GM12891 (cell line): ENCODE measurements at regions not wholly inside any gene's neighbourhood (a gene's known extent, or its start where the extent isn't known, plus 50 kb on each side); places are given as distances from the start of the nearest gene placed in this dataset.

Experiments used
- DNase-seq: peaks from one replicate; pipeline ENCODE4 v3.0.0; 2011; ENCODE audit warnings: low spot score; ENCODE audit not compliant: insufficient read length
- FAIRE-seq: peaks from 2 replicates; lab custom pipeline; 2011; peaks lifted over from hg19 to GRCh38; lab: Jason Lieb, UNC
- PAX5 ChIP-seq: IDR thresholded peaks from 2 replicates; pipeline ENCODE4 v1.6.1; 2011; ENCODE audit warnings: low read length, moderate library complexity, mild to moderate bottlenecking; ENCODE audit not compliant: insufficient read depth, severe bottlenecking
- POLR2A ChIP-seq: IDR thresholded peaks from 2 replicates; pipeline ENCODE4 v1.6.1; 2011; ENCODE audit warnings: low read depth, low read length, control low read depth
- POLR2AphosphoS5 ChIP-seq: IDR thresholded peaks from 2 replicates; pipeline ENCODE4 v1.6.1; 2011; ENCODE audit warnings: low read depth, low read length, control low read depth
- POU2F2 ChIP-seq: IDR thresholded peaks from 2 replicates; pipeline ENCODE4 v1.6.1; 2011; ENCODE audit warnings: low read depth, mild to moderate bottlenecking, control low read depth, low read length, moderate library complexity
- SPI1 ChIP-seq: IDR thresholded peaks from 2 replicates; pipeline ENCODE4 v1.6.1; 2011; ENCODE audit warnings: low read depth, low read length, control low read depth
- TAF1 ChIP-seq: IDR thresholded peaks from 2 replicates; pipeline ENCODE4 v1.6.1; 2011; ENCODE audit warnings: low read depth, low read length, control low read depth

- FAIRE-seq: no peak
These were observed 91.5 kb upstream of the GALNT13 start for GRCh38 chr2:153780241-153780640.

GRCh38 chr2:153786016-153786415, 85.7 kb upstream of the GALNT13 start:
- DNase-seq (no peak), FAIRE-seq (no peak)
- TF ChIP-seq PAX5 (no peak), POU2F2 (no peak), TAF1 (no peak), SPI1 (no peak), POLR2AphosphoS5 (no peak), POLR2A (no peak)

More at GRCh38 chr2:153780241-153780640, 91.5 kb upstream of the GALNT13 start:
- TF ChIP-seq PAX5 (no peak), POLR2A (no peak), POU2F2 (no peak), SPI1 (no peak), TAF1 (no peak), POLR2AphosphoS5 (no peak)
- DNase-seq: no peak

GRCh38 chr2:153787612-153788011, 84.1 kb upstream of the GALNT13 start:
- DNase-seq (no peak), FAIRE-seq (no peak)
- no peak for TF ChIP-seq POU2F2
- TF ChIP-seq POLR2AphosphoS5: no peak
- no peak for TF ChIP-seq POLR2A
- TF ChIP-seq SPI1: no peak
- no peak for TF ChIP-seq PAX5
- TF ChIP-seq TAF1: no peak

GRCh38 chr2:153802671-153803070, 69.1 kb upstream of the GALNT13 start:
- DNase-seq (no peak), FAIRE-seq (no peak)
- TF ChIP-seq SPI1: no peak
- no peak for TF ChIP-seq PAX5
- no peak for TF ChIP-seq POLR2A
- TF ChIP-seq TAF1: no peak
- no peak for TF ChIP-seq POLR2AphosphoS5
- no peak for TF ChIP-seq POU2F2

GRCh38 chr2:153808679-153809078, 63.0 kb upstream of the GALNT13 start:
- FAIRE-seq: no peak
- TF ChIP-seq POLR2A: no peak
- TF ChIP-seq POU2F2: no peak
- DNase-seq: no peak

- FAIRE-seq: no peak
- no peak for DNase-seq
- TF ChIP-seq TAF1 (no peak), POU2F2 (no peak), SPI1 (no peak), POLR2AphosphoS5 (no peak), POLR2A (no peak), PAX5 (no peak)
These were observed 60.2 kb upstream of the GALNT13 start for GRCh38 chr2:153811516-153811915.

GRCh38 chr2:153812632-153813031, 59.1 kb upstream of the GALNT13 start:
- DNase-seq (no peak), FAIRE-seq (no peak)
- TF ChIP-seq SPI1 (no peak), POLR2AphosphoS5 (no peak), POLR2A (no peak), PAX5 (no peak), POU2F2 (no peak), TAF1 (no peak)

GRCh38 chr2:153818242-153818641, 53.5 kb upstream of the GALNT13 start:
- no peak for DNase-seq
- TF ChIP-seq POLR2AphosphoS5 (no peak), POU2F2 (no peak), POLR2A (no peak), PAX5 (no peak), SPI1 (no peak), TAF1 (no peak)
- no peak for FAIRE-seq

GRCh38 chr2:153819074-153819473, 52.6 kb upstream of the GALNT13 start:
- TF ChIP-seq POLR2A (no peak), POU2F2 (no peak), SPI1 (no peak), POLR2AphosphoS5 (no peak)
- DNase-seq: no peak
- FAIRE-seq: no peak

- DNase-seq: no peak
- TF ChIP-seq SPI1: no peak
- TF ChIP-seq TAF1: no peak
- TF ChIP-seq PAX5: no peak
- TF ChIP-seq POU2F2: no peak
- no peak for TF ChIP-seq POLR2AphosphoS5
- TF ChIP-seq POLR2A: no peak
- no peak for FAIRE-seq
These were observed 52.2 kb upstream of the GALNT13 start for GRCh38 chr2:153819501-153819900.
